NB4 (cell line): ENCODE measurements at regions not wholly inside any gene's neighbourhood (a gene's known extent, or its start where the extent isn't known, plus 50 kb on each side); places are given as distances from the start of the nearest gene placed in this dataset.

Experiments used
- DNase-seq: peaks from one replicate; pipeline ENCODE4 v3.0.0; 2010; ENCODE audit warnings: low read depth
- H3K4me3 ChIP-seq: one replicate; pipeline ENCODE4 v1.5.1; 2011; ENCODE audit warnings: mild to moderate bottlenecking, low read depth, low read length, moderate library complexity
- CTCF ChIP-seq: IDR thresholded peaks from one replicate; pipeline ENCODE4 v1.5.1; 2012; ENCODE audit warnings: low read depth, low read length
- MAX ChIP-seq: IDR thresholded peaks from 2 replicates; pipeline ENCODE4 v1.6.1; 2011; ENCODE audit warnings: low read depth, low read length
- MYC ChIP-seq: IDR thresholded peaks from 2 replicates; pipeline ENCODE4 v1.6.1; 2011; ENCODE audit warnings: low read depth, low read length
- POLR2A ChIP-seq: IDR thresholded peaks from 2 replicates; pipeline ENCODE4 v1.6.1; 2011; ENCODE audit warnings: mild to moderate bottlenecking; ENCODE audit not compliant: insufficient read length; ENCODE audit errors: extremely low read depth

- TF ChIP-seq MAX (no peak), CTCF (no peak), MYC (no peak), POLR2A (no peak)
- DNase-seq = no peak
- no peak overlapping the region for H3K4me3 ChIP-seq
Observed at GRCh38 chr6:23183846-23184245, 614.5 kb downstream of the HDGFL1 start.

GRCh38 chr6:23184351-23184750 is 615.0 kb downstream of the HDGFL1 start:
- no peak overlapping the region for H3K4me3 ChIP-seq
- TF ChIP-seq CTCF (no peak), POLR2A (no peak), MAX (no peak), MYC (no peak)
- no peak for DNase-seq

GRCh38 chr6:23195487-23195886 is 626.1 kb downstream of the HDGFL1 start:
- TF ChIP-seq MYC = no peak
- no peak for TF ChIP-seq CTCF
- no peak for TF ChIP-seq MAX
- TF ChIP-seq POLR2A = no peak
- DNase-seq = no peak
- H3K4me3 ChIP-seq = no peak overlapping the region

- DNase-seq = no peak
- TF ChIP-seq MYC (no peak), POLR2A (no peak), MAX (no peak), CTCF (no peak)
- no peak overlapping the region for H3K4me3 ChIP-seq
Observed at GRCh38 chr6:23199541-23199940, 630.2 kb downstream of the HDGFL1 start.

- TF ChIP-seq CTCF = no peak
- no peak for TF ChIP-seq MAX
- no peak for TF ChIP-seq POLR2A
- TF ChIP-seq MYC = no peak
- no peak for DNase-seq
- no peak overlapping the region for H3K4me3 ChIP-seq
Observed at GRCh38 chr6:23200946-23201345, 631.6 kb downstream of the HDGFL1 start.

- TF ChIP-seq MYC (no peak), CTCF (no peak), POLR2A (no peak), MAX (no peak)
- DNase-seq = no peak
- no peak overlapping the region for H3K4me3 ChIP-seq
Observed at GRCh38 chr6:23202207-23202606, 632.8 kb downstream of the HDGFL1 start.
